ENCODE measurements at regions not wholly inside any gene's neighbourhood (a gene's known extent, or its start where the extent isn't known, plus 50 kb on each side); places are given as distances from the start of the nearest gene placed in this dataset.
"Not testable (repeated sequence)": the region's sequence is repeated elsewhere in the genome, so short reads cannot be mapped to it uniquely, and the experiment has no call there.

DNA sequence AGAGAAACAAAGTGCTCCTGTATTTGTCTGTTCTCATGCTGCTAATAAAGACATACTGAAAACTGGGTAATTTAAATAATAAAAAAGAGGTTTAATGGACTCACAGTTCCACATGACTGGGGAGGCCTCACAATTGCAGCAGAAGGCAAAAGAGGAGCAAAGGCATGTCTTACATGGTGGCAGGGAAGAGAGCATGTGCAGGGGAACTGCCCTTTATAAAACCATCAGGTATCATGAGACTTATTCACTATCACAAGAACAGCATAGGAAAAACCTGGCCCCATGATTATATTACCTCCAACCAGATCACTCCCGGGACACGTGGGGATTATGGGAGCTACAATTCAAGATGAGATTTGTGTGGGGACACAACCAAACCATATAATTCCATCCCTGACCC, 514.1 kb upstream of the ADGRB3 start:
- TF ChIP-seq, protein P1, sequence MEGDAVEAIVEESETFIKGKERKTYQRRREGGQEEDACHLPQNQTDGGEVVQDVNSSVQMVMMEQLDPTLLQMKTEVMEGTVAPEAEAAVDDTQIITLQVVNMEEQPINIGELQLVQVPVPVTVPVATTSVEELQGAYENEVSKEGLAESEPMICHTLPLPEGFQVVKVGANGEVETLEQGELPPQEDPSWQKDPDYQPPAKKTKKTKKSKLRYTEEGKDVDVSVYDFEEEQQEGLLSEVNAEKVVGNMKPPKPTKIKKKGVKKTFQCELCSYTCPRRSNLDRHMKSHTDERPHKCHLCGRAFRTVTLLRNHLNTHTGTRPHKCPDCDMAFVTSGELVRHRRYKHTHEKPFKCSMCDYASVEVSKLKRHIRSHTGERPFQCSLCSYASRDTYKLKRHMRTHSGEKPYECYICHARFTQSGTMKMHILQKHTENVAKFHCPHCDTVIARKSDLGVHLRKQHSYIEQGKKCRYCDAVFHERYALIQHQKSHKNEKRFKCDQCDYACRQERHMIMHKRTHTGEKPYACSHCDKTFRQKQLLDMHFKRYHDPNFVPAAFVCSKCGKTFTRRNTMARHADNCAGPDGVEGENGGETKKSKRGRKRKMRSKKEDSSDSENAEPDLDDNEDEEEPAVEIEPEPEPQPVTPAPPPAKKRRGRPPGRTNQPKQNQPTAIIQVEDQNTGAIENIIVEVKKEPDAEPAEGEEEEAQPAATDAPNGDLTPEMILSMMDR (conservative IDR thresholded peaks at IDR 0.05), result not testable (repeated sequence)
- not testable (repeated sequence) for TF ChIP-seq EZH2 (IDR thresholded peaks at IDR 0.05; ENCODE audit: low read depth)

All from PC-9 (cell line).